Endothelial cell of umbilical vein (primary cell): ENCODE measurements at regions not wholly inside any gene's neighbourhood (a gene's known extent, or its start where the extent isn't known, plus 50 kb on each side); places are given as distances from the start of the nearest gene placed in this dataset.

Experiments used
- BruUV-seq: library from RNA; stranded (reverse); fragments of 400-500 nt; replicated peaks from 2 replicates; lab custom pipeline; 2021; lab: Mats Ljungman, UMichigan
- CTCF ChIA-PET: fragments of 300-600, 350-600 bp; sonication (Branson Sonifier 250); formaldehyde crosslinking; loops from one replicate; lab custom pipeline; 2021; ENCODE audit warnings: antibody characterized with exemption, inconsistent platforms; lab: Charles Lee
- POLR2A ChIA-PET: fragments of 300-600, 350-600 bp; sonication (Branson Sonifier 250); formaldehyde crosslinking; loops from one replicate; lab custom pipeline; 2021; ENCODE audit warnings: antibody characterized with exemption, inconsistent platforms; lab: Charles Lee
- DNase-seq: peaks from one replicate; pipeline ENCODE4 v3.0.0-alpha.2; 2011; ENCODE audit warnings: low read depth, low spot score
- FAIRE-seq: peaks from 2 replicates; lab custom pipeline; 2011; peaks lifted over from hg19 to GRCh38; lab: Jason Lieb, UNC
- H2AFZ ChIP-seq: 2 replicates; pipeline ENCODE4 v1.6.0; 2012; ENCODE audit warnings: low read depth, low read length, control low read depth, inconsistent platforms
- H3K27ac ChIP-seq: 2 replicates; pipeline ENCODE4 v1.5.1; 2011; ENCODE audit warnings: low read depth, mild to moderate bottlenecking, control low read depth, low read length, moderate library complexity; ENCODE audit not compliant: insufficient read depth
- H3K27me3 ChIP-seq, 2 experiments: 2 replicates each; pipeline versions ENCODE4 v1.6.0 to v1.6.1; 2011; ENCODE audit warnings: low read length in 2 of 2, mixed read lengths in 1 of 2; ENCODE audit not compliant: control insufficient read depth in 2 of 2, insufficient read depth in 2 of 2
- H3K36me3 ChIP-seq, 2 experiments: 2 replicates in 1 of 2; 3 replicates in 1 of 2; pipeline ENCODE4 v1.5.1; 2011; ENCODE audit warnings: low read length in 2 of 2, mild to moderate bottlenecking in 1 of 2, moderate library complexity in 1 of 2; ENCODE audit not compliant: control insufficient read depth in 2 of 2, insufficient read depth in 2 of 2; ENCODE audit errors: extremely low read depth in 1 of 2
- H3K4me1 ChIP-seq: 3 replicates; pipeline ENCODE4 v1.5.1; 2011; ENCODE audit warnings: mild to moderate bottlenecking, low read length; ENCODE audit not compliant: control insufficient read depth, insufficient read depth; ENCODE audit errors: extremely low read depth
- H3K4me2 ChIP-seq: 2 replicates; pipeline ENCODE4 v1.6.1; 2011; ENCODE audit warnings: low read length, control low read depth, mixed read lengths; ENCODE audit not compliant: insufficient read depth
- H3K4me3 ChIP-seq, 3 experiments: fragments of 200-600 bp in 1 of 3; sonication (generic), shearing (Covaris generic) in 1 of 3; replicated peaks in 1 of 3; 2 replicates each; pipeline ENCODE4 v1.5.1; 2011 to 2016; ENCODE audit warnings: control low read depth in 3 of 3, low read length in 3 of 3, mild to moderate bottlenecking in 2 of 3, inconsistent platforms in 1 of 3, low read depth in 1 of 3, moderate library complexity in 1 of 3; ENCODE audit not compliant: insufficient read depth in 1 of 3
- H3K79me2 ChIP-seq: 2 replicates; pipeline ENCODE4 v1.6.0; 2012; ENCODE audit warnings: low read length, inconsistent platforms; ENCODE audit not compliant: control insufficient read depth, insufficient read depth
- H3K9ac ChIP-seq: replicated peaks from 2 replicates; pipeline ENCODE3; 2011; ENCODE audit warnings: low read length, control low read depth; ENCODE audit not compliant: insufficient read depth; ENCODE audit errors: extremely low read depth
- H3K9me1 ChIP-seq: replicated peaks from 3 replicates; pipeline ENCODE4 v1.6.0; 2011; ENCODE audit warnings: mild to moderate bottlenecking, low read length; ENCODE audit not compliant: control insufficient read depth, insufficient read depth; ENCODE audit errors: extremely low read depth
- H3K9me3 ChIP-seq: replicated peaks from 2 replicates; pipeline ENCODE4 v1.5.1; 2012; ENCODE audit warnings: low read length, inconsistent platforms; ENCODE audit not compliant: control insufficient read depth, insufficient read depth
- H4K20me1 ChIP-seq: replicated peaks from 2 replicates; pipeline ENCODE3; 2011; ENCODE audit warnings: mild to moderate bottlenecking, low read length; ENCODE audit not compliant: control insufficient read depth, insufficient read depth; ENCODE audit errors: extremely low read depth
- EZH2 ChIP-seq: IDR thresholded peaks from 2 replicates; pipeline ENCODE4 v1.6.1; 2012; ENCODE audit warnings: borderline replicate concordance, low read depth, mild to moderate bottlenecking, moderate library complexity, low read length, inconsistent platforms; ENCODE audit not compliant: severe bottlenecking
- FOS ChIP-seq: IDR thresholded peaks from 2 replicates; pipeline ENCODE4 v1.6.1; 2011; ENCODE audit warnings: mild to moderate bottlenecking, low read length, moderate library complexity, borderline replicate concordance; ENCODE audit not compliant: insufficient read depth
- GATA2 ChIP-seq: IDR thresholded peaks from 2 replicates; pipeline ENCODE4 v1.7.0; 2011; ENCODE audit warnings: low read depth, mild to moderate bottlenecking, moderate library complexity, mixed read lengths, low read length; ENCODE audit not compliant: insufficient read length, insufficient read depth
- JUN ChIP-seq: IDR thresholded peaks from 2 replicates; pipeline ENCODE4 v1.6.1; 2011; ENCODE audit warnings: borderline replicate concordance, low read depth; ENCODE audit not compliant: insufficient read length, insufficient read depth
- POLR2A ChIP-seq: IDR thresholded peaks from 2 replicates; pipeline ENCODE4 v1.6.1; 2012; ENCODE audit warnings: low read depth, mild to moderate bottlenecking, control low read depth, low read length
- POLR2AphosphoS5 ChIP-seq: IDR thresholded peaks from 2 replicates; pipeline ENCODE4 v1.6.1; 2012; ENCODE audit warnings: low read depth, mild to moderate bottlenecking, control low read depth, low read length, moderate library complexity; ENCODE audit not compliant: insufficient read depth
- dilution Hi-C: fragments of 300-500 bp; cut with MboI; formaldehyde crosslinking; loops from one replicate; pipeline ENCODE4 v1.15.0; 2019; ENCODE audit warnings: low sequenced_read_pairs; ENCODE audit not compliant: extremely low pct_ligation_motif_present
- intact Hi-C: fragments of 100-400 bp; cut with micrococcal nuclease; formaldehyde crosslinking; loops from one replicate; pipeline ENCODE4 v1.10.0; 2022
- TF ChIP-seq, protein P1 (sequence below), 2 donors: IDR thresholded peaks; 1 replicate in 1 of 2; 2 replicates in 1 of 2; pipeline ENCODE4 v1.5.1; 2011; ENCODE audit warnings: low read length in 2 of 2, mild to moderate bottlenecking in 2 of 2, moderate library complexity in 2 of 2, control low read depth in 1 of 2, inconsistent platforms in 1 of 2, low read depth in 1 of 2; ENCODE audit not compliant: insufficient read depth in 1 of 2; ENCODE audit errors: extremely low read depth in 1 of 2

DNA sequence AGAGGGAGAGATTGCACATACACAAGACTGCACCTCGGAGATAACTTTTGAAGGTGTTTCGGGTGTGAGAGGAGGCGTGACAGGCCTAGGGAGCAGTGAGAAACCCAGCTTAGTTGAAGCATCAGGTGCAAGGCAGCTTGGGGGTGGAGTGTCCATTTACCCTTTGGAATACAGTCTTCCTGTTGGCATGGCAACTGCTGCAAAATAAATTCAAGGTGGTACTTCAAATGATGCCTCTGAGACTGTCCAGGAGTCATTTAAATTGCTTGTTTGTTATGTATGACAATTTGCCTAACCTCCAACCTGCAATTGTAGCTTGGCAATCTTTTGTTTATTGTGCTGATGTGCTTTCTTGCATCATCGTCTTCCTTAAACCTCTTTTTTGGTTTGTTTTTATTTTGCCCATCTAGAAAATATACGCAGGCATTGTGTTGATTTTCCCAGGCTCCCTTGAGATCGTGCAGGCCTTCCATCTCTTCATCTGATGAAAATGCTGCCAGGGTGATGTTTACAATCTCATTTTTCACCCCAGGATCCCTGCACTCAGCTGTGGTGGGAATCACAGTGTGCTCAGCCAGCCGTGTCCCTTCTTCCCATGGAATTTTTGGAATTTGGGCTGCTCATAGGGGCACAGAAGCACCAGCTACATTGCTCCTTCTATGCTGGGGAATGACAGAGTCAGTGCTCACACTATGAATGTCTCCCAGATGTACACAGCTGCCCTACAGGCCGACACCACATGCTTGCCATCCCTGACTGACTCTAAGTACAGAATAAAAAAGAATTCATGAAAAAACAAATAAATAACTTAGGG, 583.1 kb upstream of the CFAP20DC start:
- intact Hi-C loops, result no loop called here

More for the DNA sequence above, 583.1 kb upstream of the CFAP20DC start:
- no peaks in the 10 kb centered on the region for H3K4me1 ChIP-seq
- H3K9ac ChIP-seq, result no peak overlapping the region
- no peak for TF ChIP-seq FOS
- TF ChIP-seq, protein P1, sequence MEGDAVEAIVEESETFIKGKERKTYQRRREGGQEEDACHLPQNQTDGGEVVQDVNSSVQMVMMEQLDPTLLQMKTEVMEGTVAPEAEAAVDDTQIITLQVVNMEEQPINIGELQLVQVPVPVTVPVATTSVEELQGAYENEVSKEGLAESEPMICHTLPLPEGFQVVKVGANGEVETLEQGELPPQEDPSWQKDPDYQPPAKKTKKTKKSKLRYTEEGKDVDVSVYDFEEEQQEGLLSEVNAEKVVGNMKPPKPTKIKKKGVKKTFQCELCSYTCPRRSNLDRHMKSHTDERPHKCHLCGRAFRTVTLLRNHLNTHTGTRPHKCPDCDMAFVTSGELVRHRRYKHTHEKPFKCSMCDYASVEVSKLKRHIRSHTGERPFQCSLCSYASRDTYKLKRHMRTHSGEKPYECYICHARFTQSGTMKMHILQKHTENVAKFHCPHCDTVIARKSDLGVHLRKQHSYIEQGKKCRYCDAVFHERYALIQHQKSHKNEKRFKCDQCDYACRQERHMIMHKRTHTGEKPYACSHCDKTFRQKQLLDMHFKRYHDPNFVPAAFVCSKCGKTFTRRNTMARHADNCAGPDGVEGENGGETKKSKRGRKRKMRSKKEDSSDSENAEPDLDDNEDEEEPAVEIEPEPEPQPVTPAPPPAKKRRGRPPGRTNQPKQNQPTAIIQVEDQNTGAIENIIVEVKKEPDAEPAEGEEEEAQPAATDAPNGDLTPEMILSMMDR (IDR thresholded peaks at IDR 0.05; ENCODE audit: extremely low read depth in 1 of 2, insufficient read depth in 1 of 2, low read depth in 1 of 2, low read length in 2 of 2), result no peak
- TF ChIP-seq GATA2, result no peak
- TF ChIP-seq POLR2AphosphoS5, result no peak
- no peak for TF ChIP-seq JUN
- no peak for TF ChIP-seq EZH2
- no peak for TF ChIP-seq POLR2A
- no peak overlapping the region for H3K4me3 ChIP-seq
- no peaks in the 10 kb centered on the region for H3K79me2 ChIP-seq
- no peaks in the 10 kb centered on the region for H3K27me3 ChIP-seq
- H3K9me3 ChIP-seq, result no peaks in the 10 kb centered on the region
- dilution Hi-C loops, result no loop called here
- H2AFZ ChIP-seq, result no peak overlapping the region
- FAIRE-seq, result no peak
- ChIA-PET POLR2A (no interaction called here), CTCF (no interaction called here)
- H4K20me1 ChIP-seq, result no peaks in the 10 kb centered on the region
- H3K9me1 ChIP-seq, result no peaks in the 10 kb centered on the region
- no peak overlapping the region for H3K27ac ChIP-seq
- H3K4me2 ChIP-seq, result no peak overlapping the region
- DNase-seq, result no peak
- no TSS peak for BruUV-seq
- H3K36me3 ChIP-seq, result no peaks in the 10 kb centered on the region
